ENCODE measurements at regions not wholly inside any gene's neighbourhood (a gene's known extent, or its start where the extent isn't known, plus 50 kb on each side); places are given as distances from the start of the nearest gene placed in this dataset.

GRCh38 chr2:62364791-62365528, 141.0 kb downstream of the TMEM17 start:
- DNase-seq, result no peak

GRCh38 chr2:62363166-62363565, 142.8 kb downstream of the TMEM17 start:
- no peak for DNase-seq

- DNase-seq, result no peak
Observed at GRCh38 chr2:62362561-62362960, 143.4 kb downstream of the TMEM17 start.

GRCh38 chr2:62361964-62362363, 144.0 kb downstream of the TMEM17 start:
- no peak for DNase-seq

- DNase-seq, result no peak
Observed at GRCh38 chr2:62354771-62355561, 151.0 kb downstream of the TMEM17 start.

GRCh38 chr2:62352031-62352430, 154.0 kb downstream of the TMEM17 start:
- DNase-seq, result no peak

- no peak for DNase-seq
Observed at GRCh38 chr2:62349788-62350187, 153.9 kb downstream of the B3GNT2 start.

GRCh38 chr2:62348700-62349099, 152.8 kb downstream of the B3GNT2 start:
- no peak for DNase-seq

- DNase-seq, result no peak
Observed at GRCh38 chr2:62347563-62348270, 151.8 kb downstream of the B3GNT2 start.

GRCh38 chr2:62344472-62344871, 148.6 kb downstream of the B3GNT2 start:
- DNase-seq, result no peak

GRCh38 chr2:62343636-62344337, 147.9 kb downstream of the B3GNT2 start:
- DNase-seq, result no peak

GRCh38 chr2:62343206-62343605, 147.3 kb downstream of the B3GNT2 start:
- DNase-seq, result no peak

- DNase-seq, result no peak
Observed at GRCh38 chr2:62340994-62341484, 145.1 kb downstream of the B3GNT2 start.

GRCh38 chr2:62339837-62340236, 143.9 kb downstream of the B3GNT2 start:
- DNase-seq, result no peak

GRCh38 chr2:62339413-62339812, 143.5 kb downstream of the B3GNT2 start:
- no peak for DNase-seq

GRCh38 chr2:62338111-62338510, 142.2 kb downstream of the B3GNT2 start:
- no peak for DNase-seq

- DNase-seq, result no peak
Observed at GRCh38 chr2:62337403-62337802, 141.5 kb downstream of the B3GNT2 start.

- DNase-seq, result no peak
Observed at GRCh38 chr2:62335612-62336011, 139.7 kb downstream of the B3GNT2 start.

GRCh38 chr2:62334440-62335058, 138.6 kb downstream of the B3GNT2 start:
- DNase-seq, result no peak

- no peak for DNase-seq
Observed at GRCh38 chr2:62334009-62334408, 138.1 kb downstream of the B3GNT2 start.

- DNase-seq, result no peak
Observed at GRCh38 chr2:62330959-62331358, 135.0 kb downstream of the B3GNT2 start.

- no peak for DNase-seq
Observed at GRCh38 chr2:62329797-62330196, 133.9 kb downstream of the B3GNT2 start.

Data from activated CD8-positive, alpha-beta memory T cell treated with anti-CD3 and anti-CD28 coated beads for 24 hours (primary cell).